ENCODE measurements at regions not wholly inside any gene's neighbourhood (a gene's known extent, or its start where the extent isn't known, plus 50 kb on each side); places are given as distances from the start of the nearest gene placed in this dataset.

GRCh38 chr2:146532509-146533147 is 1312.2 kb upstream of the ACVR2A start:
- no peak for DNase-seq (ENCODE audit: low read depth)

DNA sequence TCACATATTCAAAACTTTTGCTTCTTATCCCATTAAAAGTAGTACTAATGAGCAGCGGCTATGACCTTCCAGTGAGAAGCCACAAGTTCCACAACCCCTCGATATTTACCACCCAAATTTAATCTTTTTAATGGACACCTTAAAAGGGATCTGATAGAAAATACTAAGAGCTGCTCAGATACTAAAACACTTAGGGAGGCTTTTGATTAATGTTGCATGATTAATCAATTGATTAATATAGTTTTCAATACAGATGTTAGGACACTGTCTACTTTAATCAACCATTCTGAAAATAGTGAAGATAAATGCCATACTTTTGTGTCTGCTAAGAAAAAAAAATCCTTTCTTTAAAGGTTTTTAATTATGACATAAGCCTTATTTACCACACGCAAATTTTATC is 1312.8 kb upstream of the ACVR2A start:
- no peak for DNase-seq (ENCODE audit: low read depth)

DNA sequence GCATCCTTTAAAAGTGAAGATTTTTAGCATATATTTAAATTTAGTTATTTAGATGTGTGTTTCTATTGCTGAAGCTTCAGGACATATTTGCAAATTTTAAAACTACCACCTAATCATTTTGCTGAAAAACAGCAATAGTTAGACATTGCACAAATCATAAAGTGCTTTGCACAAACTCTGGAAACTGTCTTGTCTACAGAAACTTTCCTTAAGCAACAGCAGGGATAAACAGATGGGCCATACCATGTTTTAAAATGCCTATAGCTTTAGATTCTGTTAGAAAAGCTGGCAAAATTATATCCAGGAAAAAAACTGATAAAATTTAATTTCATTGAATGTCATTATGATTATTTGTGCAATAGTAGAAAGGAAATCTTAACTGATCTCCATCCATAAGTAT is 1313.9 kb upstream of the ACVR2A start:
- no peak for DNase-seq (ENCODE audit: low read depth)

DNA sequence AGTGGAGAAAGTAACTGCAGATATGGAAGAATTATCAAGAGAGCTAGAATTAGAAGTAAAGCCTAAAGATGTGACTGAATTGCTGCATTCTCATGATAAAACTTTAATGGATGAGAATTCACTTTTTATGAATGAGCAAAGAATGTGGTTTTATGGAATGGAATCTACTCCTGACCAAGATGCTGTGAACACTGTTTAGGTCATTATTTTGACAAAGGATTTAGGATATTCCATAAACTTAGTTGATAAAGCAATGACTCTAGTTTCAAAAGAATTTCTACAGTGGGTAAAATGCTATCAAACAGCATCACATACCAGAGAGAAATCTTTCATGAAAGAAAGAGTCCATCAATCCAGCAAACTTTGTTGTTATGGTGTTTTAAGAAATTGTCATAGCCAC is 1317.7 kb upstream of the ACVR2A start:
- DNase-seq (ENCODE audit: low read depth), result peak; percentile 16

DNA sequence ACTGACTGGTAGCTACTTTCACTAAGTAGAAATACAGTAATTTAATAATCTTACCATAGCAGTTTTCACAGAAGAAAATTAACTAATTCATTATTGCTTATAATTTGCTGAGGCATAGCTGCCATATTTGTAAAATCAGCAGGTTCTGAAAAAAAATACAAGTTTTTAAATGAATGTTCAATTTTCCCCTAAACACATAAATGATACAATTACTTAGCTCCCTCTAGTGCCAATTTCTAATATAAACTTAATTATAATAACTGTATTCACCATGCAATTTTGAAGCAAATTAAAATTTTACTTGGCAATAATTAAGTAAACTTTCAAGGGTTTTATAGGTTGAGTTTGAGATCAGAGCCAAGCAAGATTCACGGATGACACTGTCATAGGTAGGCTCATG is 1321.6 kb upstream of the ACVR2A start:
- DNase-seq (ENCODE audit: low read depth), result peak; percentile 6

- no peak for DNase-seq (ENCODE audit: low read depth)
Measured at GRCh38 chr2:146506851-146507250, 1338.0 kb upstream of the ACVR2A start.

- no peak for DNase-seq (ENCODE audit: low read depth)
Measured at GRCh38 chr2:146503366-146503765, 1341.5 kb upstream of the ACVR2A start.

DNA sequence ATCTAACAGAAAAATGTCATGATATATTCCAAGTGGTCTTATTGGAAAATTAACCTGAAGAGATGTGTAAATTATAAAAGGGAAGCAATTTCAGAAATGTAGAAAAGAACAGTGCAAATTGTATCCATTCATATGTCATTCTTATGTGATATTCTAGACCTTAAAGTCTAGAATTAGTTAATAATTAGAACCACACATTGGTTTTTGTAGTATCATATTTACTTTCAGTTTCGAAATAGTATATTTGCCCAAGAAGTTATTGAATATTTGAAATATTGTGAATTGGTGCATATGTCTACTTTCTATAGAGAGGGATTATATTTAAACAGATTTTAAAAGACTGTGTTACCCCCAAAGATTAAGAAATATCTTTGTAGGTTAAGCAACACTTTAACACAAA is 1348.6 kb upstream of the ACVR2A start:
- DNase-seq (ENCODE audit: low read depth), result no peak

DNA sequence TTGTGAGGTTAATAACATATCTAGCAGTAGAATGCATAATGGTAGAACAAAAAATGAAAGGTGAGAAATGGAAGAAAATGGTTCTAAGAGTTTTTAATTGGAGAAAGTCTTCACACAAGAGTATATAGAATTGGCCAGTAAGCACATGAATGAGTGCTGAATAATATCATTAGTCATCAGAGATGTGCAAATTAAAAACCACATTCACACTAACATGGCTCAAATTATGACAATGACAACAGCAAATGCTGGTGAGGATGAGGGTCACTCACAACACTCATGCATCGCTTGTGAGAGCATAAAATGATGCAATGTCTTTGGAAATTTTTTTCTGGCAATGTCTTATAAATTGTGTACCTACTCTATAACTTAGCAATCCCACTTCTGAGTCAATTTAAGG is 1355.4 kb upstream of the ACVR2A start:
- peak; percentile 55 for DNase-seq (ENCODE audit: low read depth)

DNA sequence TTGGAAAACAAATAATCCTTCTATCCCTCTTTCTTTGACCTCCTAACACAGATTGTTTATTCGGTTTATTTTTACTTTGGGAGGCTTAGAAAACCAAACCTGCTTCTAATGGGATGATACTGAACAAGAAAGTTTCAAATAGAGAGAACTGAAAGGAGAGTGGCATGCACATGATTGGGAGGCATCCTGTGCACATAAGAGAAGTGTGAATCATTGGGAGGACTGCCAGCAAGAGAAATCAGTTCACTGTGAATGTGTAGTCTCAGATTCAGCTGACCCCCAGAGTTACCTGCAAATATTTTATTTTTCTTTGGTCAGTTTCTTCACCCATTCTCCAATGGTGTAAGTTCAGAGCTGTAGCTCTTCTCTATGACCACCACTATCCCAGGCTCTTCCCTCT is 1363.2 kb upstream of the ACVR2A start:
- DNase-seq (ENCODE audit: low read depth), result peak; percentile 57

GRCh38 chr2:146477383-146477782 is 1367.4 kb upstream of the ACVR2A start:
- no peak for DNase-seq (ENCODE audit: low read depth)

GRCh38 chr2:146468578-146468977 is 1376.3 kb upstream of the ACVR2A start:
- no peak for DNase-seq (ENCODE audit: low read depth)

DNA sequence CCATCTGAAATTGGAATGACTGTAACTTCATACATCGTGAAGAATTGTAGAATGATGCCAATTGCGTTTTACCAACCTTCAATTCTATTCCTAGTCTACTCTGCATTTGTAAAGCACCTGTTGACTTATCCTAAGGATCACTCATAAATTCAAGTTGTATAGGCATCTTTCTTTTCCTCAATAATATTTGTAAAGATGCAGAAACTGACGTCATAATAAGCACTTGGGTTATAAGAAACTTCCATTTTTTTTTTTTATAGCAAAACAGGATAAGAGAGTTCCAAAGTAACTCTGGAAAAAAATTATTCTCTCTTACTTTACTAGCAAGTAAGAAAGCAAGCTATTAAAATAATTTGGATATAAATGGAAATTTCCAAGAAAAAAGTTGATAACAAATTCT is 1377.4 kb upstream of the ACVR2A start:
- no peak for DNase-seq (ENCODE audit: low read depth)

- no peak for DNase-seq (ENCODE audit: low read depth)
Measured at GRCh38 chr2:146465460-146465859, 1379.4 kb upstream of the ACVR2A start.

- no peak for DNase-seq (ENCODE audit: low read depth)
Measured at GRCh38 chr2:146461068-146461467, 1383.8 kb upstream of the ACVR2A start.

DNA sequence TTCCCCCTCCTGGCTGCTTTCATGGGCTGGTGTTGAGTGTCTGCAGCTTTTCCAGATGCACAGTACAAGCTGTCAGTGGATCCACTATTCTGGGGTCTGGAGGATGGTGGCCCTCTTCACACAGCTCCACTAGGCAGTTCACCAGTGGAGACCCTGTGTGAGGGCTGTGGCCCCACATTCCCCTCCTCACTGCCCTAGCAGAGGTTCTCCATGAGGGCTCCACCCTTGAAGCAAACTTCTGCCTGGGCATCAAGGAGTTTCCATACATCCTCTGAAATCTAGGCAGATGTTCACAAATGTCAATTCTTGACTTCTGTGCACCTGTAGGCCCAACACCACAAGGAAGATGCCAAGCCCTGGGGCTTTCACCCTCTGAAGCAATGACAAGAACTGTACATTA is 1386.2 kb upstream of the ACVR2A start:
- no peak for DNase-seq (ENCODE audit: low read depth)

GRCh38 chr2:146457221-146457620 is 1387.6 kb upstream of the ACVR2A start:
- no peak for DNase-seq (ENCODE audit: low read depth)

- DNase-seq (ENCODE audit: low read depth), result no peak
Measured at GRCh38 chr2:146455325-146455724, 1389.5 kb upstream of the ACVR2A start.

- DNase-seq (ENCODE audit: low read depth), result no peak
Measured at GRCh38 chr2:146451972-146452371, 1392.9 kb upstream of the ACVR2A start.

GRCh38 chr2:146450131-146450530 is 1394.7 kb upstream of the ACVR2A start:
- no peak for DNase-seq (ENCODE audit: low read depth)

DNA sequence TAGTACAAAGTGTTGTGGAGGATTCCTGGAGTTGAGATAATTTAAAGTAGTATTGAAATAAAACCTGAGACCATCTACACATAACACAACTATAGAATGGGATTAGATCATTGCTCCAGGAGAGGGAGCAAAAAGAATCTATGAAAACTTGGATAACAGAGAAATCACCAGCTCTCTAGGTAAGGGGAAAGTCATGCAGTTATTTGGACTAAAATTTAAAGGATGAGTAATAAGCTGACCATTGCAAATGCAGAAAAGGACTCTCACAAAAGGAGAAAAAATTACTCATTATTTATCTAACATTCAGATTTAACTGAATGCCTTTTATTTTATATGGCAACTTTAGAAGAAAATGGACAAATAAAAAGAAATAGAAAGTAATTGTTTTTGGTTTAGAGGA is 1399.8 kb upstream of the ACVR2A start:
- no peak for DNase-seq (ENCODE audit: low read depth)

DNA sequence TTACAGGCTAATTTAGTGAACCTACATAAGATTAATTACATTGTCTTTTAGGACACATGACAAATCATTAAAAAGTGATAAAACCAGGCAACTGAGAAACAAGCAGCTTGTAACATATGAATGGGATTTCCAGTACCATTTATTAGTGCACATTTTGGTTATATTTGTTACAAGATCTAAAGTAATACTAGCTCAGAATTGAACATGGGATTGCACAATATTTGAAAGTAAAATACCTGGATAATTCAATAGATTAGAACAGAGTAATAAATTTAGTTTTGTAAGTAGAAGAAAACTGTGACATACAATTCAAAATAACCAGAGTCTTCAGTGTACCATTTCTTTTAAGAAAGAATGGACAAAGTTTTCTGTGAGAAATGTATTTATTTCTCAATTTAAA is 1400.7 kb upstream of the ACVR2A start:
- no peak for DNase-seq (ENCODE audit: low read depth)

DNA sequence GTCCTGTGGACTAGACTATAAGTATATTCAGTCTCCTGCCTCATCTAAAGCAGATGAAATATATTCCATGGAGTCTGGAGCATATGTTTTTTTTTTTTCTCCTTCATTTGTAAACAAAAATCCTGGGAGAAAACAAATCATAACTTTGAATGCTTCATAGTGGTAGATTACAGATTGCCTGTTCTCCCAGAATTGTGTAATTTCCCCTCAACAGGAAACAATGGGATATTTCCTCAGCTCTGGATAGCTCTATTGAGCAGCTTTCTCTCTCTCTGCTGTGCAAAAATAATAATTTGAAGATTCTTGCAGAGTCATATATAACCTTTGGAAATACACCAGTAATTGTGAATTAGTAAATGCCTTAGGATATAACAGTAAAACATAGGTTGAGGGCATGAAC is 1406.6 kb upstream of the ACVR2A start:
- no peak for DNase-seq (ENCODE audit: low read depth)

DNA sequence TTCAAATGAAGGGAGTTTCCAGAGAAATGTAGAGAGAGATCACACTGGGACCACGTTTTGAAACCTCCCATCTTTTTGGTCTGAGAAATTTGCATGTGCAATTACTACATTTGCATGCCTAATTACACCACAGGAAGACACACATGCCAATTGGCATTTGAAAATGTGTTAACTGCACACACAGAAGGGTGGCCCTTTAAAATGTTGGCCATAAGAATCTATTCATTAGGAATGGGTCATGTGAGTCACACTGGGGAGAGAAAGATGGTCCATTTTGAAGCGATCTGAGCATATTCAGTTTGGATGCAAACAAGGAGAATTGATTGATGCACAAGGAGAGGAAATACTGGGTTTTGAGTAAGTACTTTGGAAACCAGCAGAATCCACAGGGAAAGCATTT is 1407.1 kb upstream of the ACVR2A start:
- DNase-seq (ENCODE audit: low read depth), result no peak

All from LHCN-M2 (cell line).